IMR-90 (cell line): ENCODE measurements at regions not wholly inside any gene's neighbourhood (a gene's known extent, or its start where the extent isn't known, plus 50 kb on each side); places are given as distances from the start of the nearest gene placed in this dataset.

ENCODE experiments used
- ATAC-seq: fragments of 200-7000 bp; cut with Tn5 transposase; 2 replicates; pipeline ENCODE4 v1.9.1; 2020; ENCODE audit warnings: low read depth, mild to moderate bottlenecking, moderate library complexity
- BruUV-seq: library from RNA; stranded (reverse); fragments of 400-500 nt; replicated peaks from 2 replicates; lab custom pipeline; 2021; lab: Mats Ljungman, UMichigan
- CTCF ChIA-PET: fragments of 300-600 bp; formaldehyde crosslinking; extraction: SDS; loops from one replicate; lab custom pipeline; 2021; ENCODE audit warnings: antibody characterized with exemption; lab: Yijun Ruan, JAX
- POLR2A ChIA-PET: fragments of 300-600 bp; sonication (Branson Sonifier 250); formaldehyde crosslinking; loops from one replicate; lab custom pipeline; 2022; ENCODE audit warnings: antibody characterized with exemption; ENCODE audit not compliant: unreplicated experiment; lab: Charles Lee
- DNase-seq: peaks from one replicate; pipeline ENCODE4 v3.0.0; 2013
- H2AFZ ChIP-seq: replicated peaks from 2 replicates; pipeline ENCODE3; 2013; ENCODE audit warnings: low read length, mild to moderate bottlenecking; ENCODE audit not compliant: poor library complexity
- H2AK5ac ChIP-seq: 2 replicates; pipeline ENCODE4 v1.6.1; 2013; ENCODE audit warnings: low read depth, low read length, inconsistent platforms
- H2AK9ac ChIP-seq: replicated peaks from 2 replicates; pipeline ENCODE3; 2013; ENCODE audit warnings: mild to moderate bottlenecking, low read depth, low read length, moderate library complexity; ENCODE audit not compliant: poor library complexity
- H2BK120ac ChIP-seq: 2 replicates; pipeline ENCODE4 v1.6.1; 2013; ENCODE audit warnings: low read depth, low read length, inconsistent platforms
- H2BK15ac ChIP-seq: 3 replicates; pipeline ENCODE4 v1.6.1; 2013; ENCODE audit warnings: low read depth, low read length, inconsistent platforms
- H2BK20ac ChIP-seq: 2 replicates; pipeline ENCODE4 v1.6.1; 2013; ENCODE audit warnings: low read depth, mild to moderate bottlenecking, inconsistent platforms, low read length, moderate library complexity
- H2BK5ac ChIP-seq: 2 replicates; pipeline ENCODE4 v1.6.1; 2013; ENCODE audit warnings: mild to moderate bottlenecking, low read depth, low read length, inconsistent platforms; ENCODE audit not compliant: poor library complexity, severe bottlenecking
- H3K14ac ChIP-seq: replicated peaks from 2 replicates; pipeline ENCODE4 v1.6.1; 2013; ENCODE audit warnings: low read depth, low read length, inconsistent platforms
- H3K18ac ChIP-seq: 2 replicates; pipeline ENCODE4 v1.6.1; 2013; ENCODE audit warnings: low read depth, low read length, control low read depth
- H3K23ac ChIP-seq: 2 replicates; pipeline ENCODE4 v1.6.1; 2013; ENCODE audit warnings: low read depth, low read length, inconsistent platforms
- H3K27ac ChIP-seq: 2 replicates; pipeline ENCODE4 v1.5.1; 2013; ENCODE audit warnings: mild to moderate bottlenecking, control low read depth, low read length; ENCODE audit not compliant: insufficient read depth
- H3K27me3 ChIP-seq: 2 replicates; pipeline ENCODE4 v1.6.1; 2013; ENCODE audit warnings: low read length; ENCODE audit not compliant: control insufficient read depth, insufficient read depth
- H3K36me3 ChIP-seq: 2 replicates; pipeline ENCODE4 v1.6.1; 2013; ENCODE audit warnings: low read length, mixed read lengths; ENCODE audit not compliant: control insufficient read depth, insufficient read depth
- H3K4ac ChIP-seq: 2 replicates; pipeline ENCODE4 v1.6.1; 2013; ENCODE audit warnings: low read depth, low read length, inconsistent platforms
- H3K4me1 ChIP-seq: 2 replicates; pipeline ENCODE4 v1.6.1; 2013; ENCODE audit warnings: low read length, mixed read lengths; ENCODE audit not compliant: control insufficient read depth, insufficient read depth
- H3K4me2 ChIP-seq: 2 replicates; pipeline ENCODE4 v1.6.1; 2013; ENCODE audit warnings: low read depth, mild to moderate bottlenecking, control low read depth, low read length, moderate library complexity
- H3K4me3 ChIP-seq: 2 replicates; pipeline ENCODE4 v1.5.1; 2013; ENCODE audit warnings: low read depth, mild to moderate bottlenecking, control low read depth, low read length, moderate library complexity; ENCODE audit not compliant: insufficient read depth
- H3K56ac ChIP-seq: 2 replicates; pipeline ENCODE4 v1.6.1; 2013; ENCODE audit warnings: low read length, inconsistent platforms; ENCODE audit not compliant: insufficient read depth; ENCODE audit errors: extremely low read depth
- H3K79me1 ChIP-seq, 2 experiments: 2 replicates each; pipeline ENCODE4 v1.6.1; 2013; ENCODE audit warnings: low read length in 2 of 2, inconsistent platforms in 1 of 2, low read depth in 1 of 2
- H3K9ac ChIP-seq: 2 replicates; pipeline ENCODE4 v1.6.1; 2013; ENCODE audit warnings: low read depth, low read length, control low read depth
- H3K9me1 ChIP-seq: 2 replicates; pipeline ENCODE4 v1.6.1; 2013; ENCODE audit warnings: low read length, inconsistent platforms; ENCODE audit not compliant: insufficient read depth
- H3K9me3 ChIP-seq: 2 replicates; pipeline ENCODE4 v1.6.1; 2013; ENCODE audit warnings: low read length; ENCODE audit not compliant: control insufficient read depth, insufficient read depth
- H4K20me1 ChIP-seq: 2 replicates; pipeline ENCODE4 v1.6.1; 2013; ENCODE audit warnings: low read length, inconsistent platforms; ENCODE audit not compliant: insufficient read depth
- H4K5ac ChIP-seq: 2 replicates; pipeline ENCODE4 v1.6.1; 2013; ENCODE audit warnings: mild to moderate bottlenecking, low read depth, low read length, control low read depth
- H4K8ac ChIP-seq, 2 experiments: 2 replicates each; pipeline ENCODE4 v1.6.1; 2013; ENCODE audit warnings: low read depth in 2 of 2, low read length in 2 of 2, control low read depth in 1 of 2, inconsistent platforms in 1 of 2
- H4K91ac ChIP-seq: 2 replicates; pipeline ENCODE4 v1.6.1; 2013; ENCODE audit warnings: low read depth, low read length, inconsistent platforms; ENCODE audit not compliant: insufficient read depth
- BHLHE40 ChIP-seq: fragments of 150-350 bp; IDR thresholded peaks from 2 replicates; pipeline ENCODE4 v1.6.1; 2016; ENCODE audit warnings: mild to moderate bottlenecking, low read depth, low read length
- MAFK ChIP-seq: IDR thresholded peaks from 2 replicates; pipeline ENCODE4 v1.6.1; 2012; ENCODE audit warnings: low read depth, low read length, improper control_type of control experiment
- RAD21 ChIP-seq: IDR thresholded peaks from 2 replicates; pipeline ENCODE4 v1.6.1; 2012; ENCODE audit warnings: low read length, improper control_type of control experiment
- RCOR1 ChIP-seq: IDR thresholded peaks from 2 replicates; pipeline ENCODE4 v1.6.1; 2012; ENCODE audit warnings: mild to moderate bottlenecking, low read length, improper control_type of control experiment; ENCODE audit not compliant: insufficient replicate concordance
- RFX5 ChIP-seq: IDR thresholded peaks from 2 replicates; pipeline ENCODE4 v1.8.0; 2012; ENCODE audit warnings: low read depth, mild to moderate bottlenecking, low read length, moderate library complexity
- WGBS, 2 experiments: methylation state at CpG; one replicate each; pipeline versions ENCODE4 v1.1.5 to v1.1.7; 2013; ENCODE audit warnings: missing lambda C conversion rate in 2 of 2; ENCODE audit not compliant: insufficient read length in 1 of 2; ENCODE audit errors: extremely low coverage in 2 of 2; 5-methylcytosine and 5-hydroxymethylcytosine counted together
- dilution Hi-C: fragments of 300-500 bp; cut with HindIII; formaldehyde crosslinking; loops from one replicate; pipeline ENCODE4 v1.14.3; 2018; ENCODE audit warnings: low sequenced_read_pairs; ENCODE audit not compliant: unreplicated experiment
- in situ Hi-C: fragments of 300-500 bp; cut with MboI; formaldehyde crosslinking; loops from 3 replicates; pipeline ENCODE4 v1.14.3; 2019; ENCODE audit warnings: low sequenced_read_pairs, inconsistent platforms, mixed read lengths
- intact Hi-C: fragments of 100-400 bp; cut with micrococcal nuclease; formaldehyde crosslinking; loops from 2 replicates; pipeline ENCODE4 v1.10.0; 2022
- TF ChIP-seq, protein P1 (sequence below): fragments of 150-350 bp; IDR thresholded peaks from 2 replicates; pipeline ENCODE4 v1.6.1; 2017; ENCODE audit warnings: mild to moderate bottlenecking, antibody characterized with exemption, low read length, low read depth

DNA sequence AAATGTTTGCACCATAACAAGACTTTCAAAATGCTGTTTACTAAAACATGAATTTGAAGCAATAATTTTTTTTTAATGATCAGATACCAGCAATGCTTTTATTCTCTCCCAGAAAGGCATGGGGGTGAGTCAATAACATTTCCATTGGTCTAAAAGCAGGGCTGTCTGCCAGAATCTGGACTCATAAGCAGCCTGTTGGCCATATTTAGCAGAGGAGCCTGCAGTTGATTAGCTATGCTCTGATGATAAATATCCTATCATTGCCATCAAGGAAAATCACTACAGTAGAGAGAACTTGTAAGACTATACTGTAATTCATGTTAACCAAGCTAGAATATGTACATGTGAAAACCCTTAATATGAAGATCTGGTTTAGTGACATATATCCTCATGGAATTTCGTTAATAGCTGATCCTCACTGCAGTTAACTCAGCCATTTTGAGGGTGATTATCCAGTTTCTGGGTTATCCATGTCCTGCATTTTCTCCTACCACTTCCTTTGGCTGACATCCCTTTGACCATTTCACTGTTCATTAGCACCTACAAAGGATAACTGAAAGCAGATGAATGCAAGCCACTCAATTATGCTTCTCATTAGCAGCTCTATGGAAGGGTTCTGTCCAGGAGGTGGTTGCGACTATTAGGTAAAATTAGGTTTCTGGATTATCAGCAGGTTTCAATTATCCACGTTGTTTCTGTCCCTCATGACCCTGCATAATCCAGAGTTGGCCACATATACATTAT is 72.9 kb upstream of the DIAPH2 start:
- Histone ChIP-seq H3K23ac (no peak overlapping the region), H3K4ac (no peak overlapping the region), H3K9me1 (no peaks in the 10 kb centered on the region), H2BK20ac (no peak overlapping the region), H3K14ac (no peak overlapping the region), H3K18ac (no peak overlapping the region), H3K79me1 (no peaks in the 10 kb centered on the region), H2BK5ac (no peak overlapping the region), H3K27me3 (no peaks in the 10 kb centered on the region), H2BK120ac (no peak overlapping the region), H3K4me2 (no peak overlapping the region), H3K4me3 (no peak overlapping the region), H4K8ac (no peak overlapping the region), H3K9me3 (no peaks in the 10 kb centered on the region), H3K27ac (no peak overlapping the region), H3K4me1 (no peaks in the 10 kb centered on the region), H2BK15ac (no peak overlapping the region), H3K36me3 (no peaks in the 10 kb centered on the region), H4K91ac (no peak overlapping the region), H4K5ac (no peak overlapping the region), H4K20me1 (no peaks in the 10 kb centered on the region), H3K9ac (no peak overlapping the region), H3K56ac (no peak overlapping the region), H2AFZ (no peak overlapping the region), H2AK5ac (no peak overlapping the region), H2AK9ac (no peak overlapping the region)
- no CpG with 5 or more reads among the region's 3 CpGs for WGBS, 2 experiments
- ChIA-PET POLR2A (no interaction called here), CTCF (no interaction called here)
- intact Hi-C loops, result no loop called here
- no TSS peak for BruUV-seq
- DNase-seq (peak; percentile 45), ATAC-seq (no peak)
- TF ChIP-seq MAFK (no peak), RFX5 (no peak), RCOR1 (no peak), RAD21 (no peak), BHLHE40 (no peak)
- TF ChIP-seq, protein P1, sequence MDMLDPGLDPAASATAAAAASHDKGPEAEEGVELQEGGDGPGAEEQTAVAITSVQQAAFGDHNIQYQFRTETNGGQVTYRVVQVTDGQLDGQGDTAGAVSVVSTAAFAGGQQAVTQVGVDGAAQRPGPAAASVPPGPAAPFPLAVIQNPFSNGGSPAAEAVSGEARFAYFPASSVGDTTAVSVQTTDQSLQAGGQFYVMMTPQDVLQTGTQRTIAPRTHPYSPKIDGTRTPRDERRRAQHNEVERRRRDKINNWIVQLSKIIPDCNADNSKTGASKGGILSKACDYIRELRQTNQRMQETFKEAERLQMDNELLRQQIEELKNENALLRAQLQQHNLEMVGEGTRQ, result no peak
- in situ Hi-C loops, result no loop called here
- dilution Hi-C loops, result no loop called here
